G401 (cell line): ENCODE measurements at regions not wholly inside any gene's neighbourhood (a gene's known extent, or its start where the extent isn't known, plus 50 kb on each side); places are given as distances from the start of the nearest gene placed in this dataset.
"Not testable (repeated sequence)": the region's sequence is repeated elsewhere in the genome, so short reads cannot be mapped to it uniquely, and the experiment has no call there.

Experiments
- DNase-seq: peaks from one replicate; pipeline ENCODE4 v3.0.0-alpha.2; 2015; ENCODE audit warnings: low spot score
- in situ Hi-C: cut with HindIII; loops from 2 replicates; pipeline ENCODE4 v1.10.0; 2016; ENCODE audit warnings: low sequenced_read_pairs, mixed read lengths

GRCh38 chr4:158055668-158056067, 117.2 kb downstream of the GASK1B start:
- DNase-seq: no peak
- in situ Hi-C loops: no loop called here

DNA sequence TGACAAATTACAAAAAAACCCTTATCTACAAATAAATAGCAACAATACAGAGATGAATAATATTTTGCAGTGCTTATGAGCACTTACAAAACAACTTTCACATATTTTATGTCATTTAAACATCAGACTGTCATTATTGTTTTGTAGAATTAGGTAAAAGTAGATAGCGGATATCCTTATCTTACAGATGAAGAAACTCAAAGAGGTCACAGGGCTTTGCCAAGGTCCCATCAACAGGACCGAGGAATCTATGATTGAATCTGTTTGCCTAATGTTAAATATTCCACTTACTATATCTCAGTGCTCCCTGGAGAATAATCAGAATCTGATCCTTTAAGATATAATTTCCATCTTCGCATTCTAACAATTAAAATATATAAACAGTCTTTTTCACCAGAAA, 119.0 kb downstream of the GASK1B start:
- in situ Hi-C loops: no loop called here
- no peak for DNase-seq

GRCh38 chr4:158053086-158053485, 119.7 kb downstream of the GASK1B start:
- DNase-seq: no peak
- in situ Hi-C loops: no loop called here

- DNase-seq: no peak
- in situ Hi-C loops: no loop called here
These were observed 121.2 kb downstream of the GASK1B start for GRCh38 chr4:158051401-158052235.

GRCh38 chr4:158050942-158051341, 121.9 kb downstream of the GASK1B start:
- in situ Hi-C loops: no loop called here
- DNase-seq: no peak

DNA sequence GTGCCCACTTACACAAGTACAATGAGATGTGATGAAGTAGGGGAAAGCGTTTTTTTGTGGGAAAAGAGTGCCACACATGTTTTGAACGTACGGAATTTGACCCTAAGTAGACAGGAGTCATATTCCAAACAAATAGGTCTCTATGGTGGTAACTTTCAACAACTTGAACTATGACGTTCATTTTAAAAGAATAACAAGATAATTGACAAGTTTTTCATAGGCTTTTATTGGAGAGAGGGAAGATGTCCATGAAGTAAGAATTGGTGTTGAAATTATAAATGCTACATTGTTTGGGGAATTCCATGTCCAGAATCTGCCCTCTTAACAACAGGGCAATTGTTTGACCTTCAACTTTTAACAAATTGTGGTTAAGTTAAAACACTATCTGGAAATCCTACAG, 126.5 kb downstream of the GASK1B start:
- in situ Hi-C loops: no loop called here
- no peak for DNase-seq

DNA sequence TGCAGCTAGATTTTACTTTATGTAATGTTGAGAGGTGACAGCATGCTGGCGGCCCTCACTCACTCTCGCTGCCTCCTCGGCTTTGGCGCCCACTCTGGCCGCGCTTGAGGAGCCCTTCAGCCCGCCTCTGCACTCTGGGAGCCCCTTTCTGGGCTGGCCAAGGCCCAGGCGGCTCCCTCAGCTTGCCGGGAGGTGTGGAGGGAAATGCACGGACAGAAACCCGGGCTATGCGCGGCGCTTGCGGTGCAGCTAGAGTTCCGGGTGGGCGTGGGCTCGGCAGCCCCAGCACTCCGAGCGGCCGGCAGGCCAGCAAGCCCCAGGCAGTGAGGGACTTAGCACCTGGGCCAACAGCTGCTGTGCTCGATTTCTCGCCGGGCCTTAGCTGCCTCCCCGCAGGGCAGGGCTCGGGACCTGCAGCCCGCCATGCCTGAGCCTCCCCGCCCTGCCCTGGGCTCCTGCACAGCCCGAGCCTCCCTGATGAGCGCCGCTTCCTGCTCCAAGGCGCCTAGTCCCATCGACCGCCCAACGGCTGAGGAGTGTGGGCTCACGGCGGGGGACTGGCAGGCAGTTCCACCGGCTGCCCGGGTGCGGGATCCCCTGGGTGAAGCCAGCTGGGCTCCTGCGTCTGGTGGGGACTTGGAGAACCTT, 128.7 kb downstream of the GASK1B start:
- DNase-seq: no peak
- in situ Hi-C loops: no loop called here

DNA sequence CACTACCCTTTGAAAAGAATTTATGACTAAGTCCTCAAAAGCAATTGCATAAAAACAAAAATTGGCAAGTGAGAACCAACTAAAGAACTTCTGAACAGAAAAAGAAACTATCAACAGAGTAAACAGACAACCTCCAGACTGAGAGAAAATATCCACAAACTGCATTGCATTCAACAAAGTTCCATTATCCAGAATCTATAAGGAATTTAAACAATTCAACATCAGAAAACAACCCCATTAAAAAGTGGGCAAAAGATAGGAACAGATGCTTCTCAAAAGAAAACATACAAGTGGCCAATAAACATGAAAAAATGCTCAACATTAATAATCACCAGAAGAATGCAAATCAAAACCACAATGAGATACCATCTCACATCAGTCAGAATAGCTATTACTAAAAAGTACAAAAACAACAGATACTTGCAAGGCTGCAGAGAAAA, 130.2 kb downstream of the GASK1B start:
- DNase-seq: no peak
- in situ Hi-C loops: no loop called here

DNA sequence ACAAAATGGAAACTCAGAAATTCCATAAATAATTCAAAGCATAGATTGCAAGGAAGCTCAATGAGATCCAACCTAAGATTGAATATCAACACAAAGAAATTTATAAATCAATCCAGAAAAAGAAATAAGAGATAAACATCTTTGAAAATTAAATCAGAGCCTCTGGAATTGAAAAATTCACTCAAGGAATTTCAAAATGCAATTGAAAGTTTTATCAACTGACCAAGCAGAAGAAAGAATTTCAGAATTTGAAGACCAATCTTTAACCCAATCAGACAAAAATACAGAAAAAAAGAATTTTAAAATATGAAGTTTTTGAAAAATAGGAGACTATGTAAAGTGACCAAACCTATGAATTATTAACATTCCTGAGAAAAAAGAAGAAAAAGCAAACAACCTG, 134.1 kb downstream of the GASK1B start:
- no peak for DNase-seq
- in situ Hi-C loops: no loop called here

DNA sequence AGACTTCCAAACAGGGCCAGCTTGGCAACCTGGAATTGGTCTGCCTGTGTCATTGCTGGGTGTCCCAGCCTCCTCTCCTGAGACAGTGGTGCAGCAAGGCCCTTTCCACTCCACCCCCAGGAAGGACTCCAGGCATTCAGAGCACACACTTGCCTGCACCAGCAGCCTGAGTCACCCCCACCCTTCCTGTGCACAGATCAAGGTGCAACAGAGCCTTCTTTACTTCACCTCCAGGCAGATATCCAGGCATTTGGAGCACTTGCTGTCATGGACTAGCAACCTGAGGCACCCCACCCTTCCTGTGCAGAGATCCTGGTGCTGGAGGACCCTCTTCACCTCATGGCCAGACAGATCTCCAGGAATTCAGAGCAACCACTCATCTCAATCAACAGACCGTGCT, 135.8 kb downstream of the GASK1B start:
- no peak for DNase-seq
- in situ Hi-C loops: no loop called here

GRCh38 chr4:158035662-158036195, 137.1 kb downstream of the GASK1B start:
- in situ Hi-C loops: no loop called here
- no peak for DNase-seq

GRCh38 chr4:158033416-158034120, 139.3 kb downstream of the GASK1B start:
- no peak for DNase-seq

GRCh38 chr4:158032733-158033415, 140.0 kb downstream of the GASK1B start:
- DNase-seq: no peak
- in situ Hi-C loops: no loop called here

More at GRCh38 chr4:158033416-158034120, 139.3 kb downstream of the GASK1B start:
- in situ Hi-C loops: no loop called here

- in situ Hi-C loops, DNase-seq: not testable (repeated sequence)
These were observed 144.4 kb downstream of the GASK1B start for GRCh38 chr4:158028381-158028780.

DNA sequence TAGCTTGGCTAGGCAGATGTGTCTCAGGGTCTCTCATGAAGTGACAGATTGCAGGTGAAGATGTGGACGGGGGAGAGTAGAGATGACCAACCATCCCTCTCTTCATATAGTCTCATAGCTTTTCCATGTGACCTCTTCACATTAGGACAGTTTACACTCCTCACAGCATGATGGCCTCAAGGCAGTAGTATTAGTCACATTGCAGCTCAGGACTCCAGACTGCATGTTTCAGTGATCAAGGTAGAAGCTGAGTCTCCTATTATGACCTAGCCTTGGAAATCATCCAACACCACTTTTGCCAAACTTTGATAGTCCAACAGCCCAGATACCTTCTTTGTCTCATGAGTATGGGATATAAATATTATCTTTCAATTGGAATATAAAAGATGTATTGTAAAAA, 147.7 kb downstream of the GASK1B start:
- DNase-seq: no peak
- in situ Hi-C loops: no loop called here

GRCh38 chr4:158020734-158021346, 152.0 kb downstream of the GASK1B start:
- no peak for DNase-seq
- in situ Hi-C loops: no loop called here

GRCh38 chr4:158020176-158020575, 152.6 kb downstream of the GASK1B start:
- DNase-seq: no peak
- in situ Hi-C loops: no loop called here

- DNase-seq: no peak
- in situ Hi-C loops: no loop called here
These were observed 154.0 kb downstream of the GASK1B start for GRCh38 chr4:158018831-158019230.
